Subcutaneous abdominal adipose tissue (tissue), 5 donors: ENCODE measurements at regions not wholly inside any gene's neighbourhood (a gene's known extent, or its start where the extent isn't known, plus 50 kb on each side); places are given as distances from the start of the nearest gene placed in this dataset.
A peak's percentile ranks its signal among the peaks of the same experiment; 100 is the strongest.

ENCODE experiments used
- H3K27ac ChIP-seq: one replicate; pipeline ENCODE4 v1.7.0; 2013; ENCODE audit warnings: low read depth, mild to moderate bottlenecking, inconsistent platforms, low read length, moderate library complexity
- H3K27me3 ChIP-seq, 5 donors: one replicate each; pipeline ENCODE4 v1.7.0; 2013; ENCODE audit warnings: low read length in 5 of 5, inconsistent platforms in 1 of 5; ENCODE audit not compliant: control insufficient read depth in 5 of 5, insufficient read depth in 4 of 5
- H3K36me3 ChIP-seq, 5 donors: one replicate each; pipeline ENCODE4 v1.7.0; 2013; ENCODE audit warnings: low read length in 5 of 5; ENCODE audit not compliant: control insufficient read depth in 5 of 5, insufficient read depth in 5 of 5
- H3K4me1 ChIP-seq, 5 donors: one replicate each; pipeline ENCODE4 v1.7.0; 2013; ENCODE audit warnings: low read length in 5 of 5, mild to moderate bottlenecking in 3 of 5, moderate library complexity in 1 of 5; ENCODE audit not compliant: control insufficient read depth in 5 of 5, insufficient read depth in 5 of 5
- H3K4me3 ChIP-seq, 5 donors: one replicate each; pipeline ENCODE4 v1.7.0; 2013; ENCODE audit warnings: low read length in 5 of 5, low read depth in 1 of 5
- H3K9ac ChIP-seq, 5 donors: one replicate each; pipeline ENCODE4 v1.7.0; 2013; ENCODE audit warnings: low read length in 5 of 5, mild to moderate bottlenecking in 4 of 5, moderate library complexity in 3 of 5
- H3K9me3 ChIP-seq, 5 donors: one replicate each; pipeline ENCODE4 v1.7.0; 2013; ENCODE audit warnings: low read length in 5 of 5; ENCODE audit not compliant: control insufficient read depth in 5 of 5
- donor health status: healthy.
- donor health status: healthy.
- donor health status: healthy.
- donor health status: healthy.
- donor health status: healthy.

GRCh38 chr21:41655259-41655658 is 111.6 kb downstream of the RIPK4 start:
- H3K4me3 ChIP-seq: no peak overlapping the region
- peaks cover 0 to 2% (median 0%) of the 10 kb centered on the region in 5 donors for H3K27me3 ChIP-seq
- H3K9me3 ChIP-seq: no peaks in the 10 kb centered on the region
- H3K9ac ChIP-seq: no peak overlapping the region
- peaks cover 4 to 28% (median 21%) of the 10 kb centered on the region in 5 donors for H3K4me1 ChIP-seq
- H3K27ac ChIP-seq: no peak overlapping the region
- no peaks in the 10 kb centered on the region for H3K36me3 ChIP-seq

DNA sequence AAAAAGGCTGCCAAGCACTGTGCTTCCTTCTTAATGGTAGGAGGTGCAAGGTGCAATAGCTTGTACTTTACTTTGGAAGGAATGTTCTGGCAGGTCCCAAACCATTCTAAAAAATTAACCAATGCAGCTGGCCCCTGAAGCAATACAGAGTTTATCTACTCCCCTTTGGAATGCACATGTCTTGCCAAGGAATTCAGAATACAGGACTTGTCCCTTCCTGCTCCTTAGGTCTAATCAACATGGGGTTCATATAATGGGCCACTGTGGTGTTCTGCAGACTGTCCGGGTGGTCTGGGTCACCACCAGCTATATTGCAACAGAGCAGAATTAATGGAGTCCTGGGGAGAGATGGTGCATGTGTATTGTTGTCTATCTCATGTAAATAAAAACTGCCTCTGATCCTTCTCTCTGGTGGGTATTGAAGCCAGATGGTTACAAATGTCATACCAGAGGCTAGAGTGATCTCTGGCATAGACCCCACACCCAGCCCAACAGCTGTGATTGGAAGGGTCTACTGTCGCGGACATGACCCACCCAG is 112.8 kb downstream of the RIPK4 start:
- Histone ChIP-seq H3K9me3 (no peaks in the 10 kb centered on the region), H3K36me3 (no peaks in the 10 kb centered on the region), H3K4me1 (peaks cover 4 to 23% (median 21%) of the 10 kb centered on the region in 5 donors), H3K27me3 (peaks cover 0 to 4% (median 0%) of the 10 kb centered on the region in 5 donors), H3K27ac (no peak overlapping the region), H3K4me3 (peak overlapping the region in 1 of 5 donors; percentile 13), H3K9ac (no peak overlapping the region)

- Histone ChIP-seq H3K9me3 (no peaks in the 10 kb centered on the region), H3K27me3 (peaks cover 0 to 4% (median 0%) of the 10 kb centered on the region in 5 donors), H3K9ac (no peak overlapping the region), H3K36me3 (no peaks in the 10 kb centered on the region), H3K27ac (no peak overlapping the region), H3K4me3 (peak overlapping the region in 1 of 5 donors; percentile 5), H3K4me1 (peaks cover 4 to 25% (median 21%) of the 10 kb centered on the region in 5 donors)
Observed at GRCh38 chr21:41653243-41653953, 113.5 kb downstream of the RIPK4 start.

- Histone ChIP-seq H3K27me3 (peaks cover 0 to 4% (median 0%) of the 10 kb centered on the region in 5 donors), H3K4me3 (no peak overlapping the region), H3K4me1 (peaks cover 4 to 26% (median 21%) of the 10 kb centered on the region in 5 donors), H3K27ac (no peak overlapping the region), H3K9me3 (no peaks in the 10 kb centered on the region), H3K36me3 (no peaks in the 10 kb centered on the region), H3K9ac (no peak overlapping the region)
Observed at GRCh38 chr21:41651830-41652229, 115.0 kb downstream of the RIPK4 start.

- Histone ChIP-seq H3K4me1 (peaks cover 4 to 26% (median 21%) of the 10 kb centered on the region in 5 donors), H3K9ac (no peak overlapping the region), H3K36me3 (no peaks in the 10 kb centered on the region), H3K27me3 (peaks cover 0 to 4% (median 0%) of the 10 kb centered on the region in 5 donors), H3K27ac (no peak overlapping the region), H3K4me3 (no peak overlapping the region), H3K9me3 (no peaks in the 10 kb centered on the region)
Observed at GRCh38 chr21:41651406-41651805, 115.4 kb downstream of the RIPK4 start.

DNA sequence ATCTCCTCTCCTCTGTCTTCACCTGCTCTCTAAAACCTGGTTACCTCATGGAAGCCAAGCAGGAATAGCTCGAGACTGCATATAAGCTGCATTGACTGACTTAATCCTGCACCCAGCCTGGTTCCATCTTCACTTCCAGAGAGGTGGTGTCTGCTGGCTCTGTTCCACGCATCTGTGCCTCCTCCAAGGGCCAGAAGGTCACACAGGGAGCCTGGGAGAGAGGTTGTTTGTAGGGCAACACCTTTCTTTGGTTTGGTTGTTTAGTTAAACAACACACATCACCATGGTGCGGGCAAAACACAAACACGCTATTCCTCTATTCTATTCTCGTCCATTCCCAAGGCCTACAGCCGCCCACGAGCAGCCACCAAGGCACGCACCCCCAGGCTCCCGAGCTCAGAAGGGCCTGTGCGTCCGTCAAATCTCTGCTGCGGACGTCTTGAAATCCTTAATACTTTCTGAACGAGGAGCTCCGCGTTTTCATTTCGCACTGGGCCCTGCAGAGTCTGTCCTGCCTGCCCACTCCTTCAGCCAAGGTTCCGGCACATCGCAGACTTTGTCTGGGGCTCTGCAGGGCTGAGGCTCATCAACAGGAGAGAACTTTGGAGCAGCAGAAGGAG is 116.2 kb downstream of the RIPK4 start:
- peaks cover 4 to 26% (median 21%) of the 10 kb centered on the region in 5 donors for H3K4me1 ChIP-seq
- no peak overlapping the region for H3K9ac ChIP-seq

DNA sequence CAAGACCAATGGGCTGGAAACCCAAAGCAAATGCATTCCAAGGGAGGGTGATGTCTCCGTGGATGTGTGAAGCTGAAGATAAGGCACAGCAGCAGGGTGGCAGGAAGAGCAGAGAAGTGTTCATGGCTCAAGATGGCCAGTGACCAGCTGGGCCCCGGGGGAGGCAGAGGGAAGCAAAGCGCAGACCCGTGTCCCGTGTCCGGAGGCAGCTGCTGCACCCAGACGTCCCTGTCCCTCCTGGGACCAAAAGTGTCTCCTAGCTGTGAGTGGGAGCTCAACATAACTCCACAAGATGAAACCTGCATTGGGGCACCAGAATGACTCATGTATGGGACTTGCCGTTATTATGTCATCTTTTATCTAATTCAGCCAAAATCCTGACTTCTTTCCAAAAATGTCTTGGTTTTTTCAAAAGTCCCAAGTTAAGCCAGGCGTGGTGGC is 118.2 kb downstream of the RIPK4 start:
- no peak overlapping the region for H3K27ac ChIP-seq
- H3K27me3 ChIP-seq: peaks cover 0 to 5% (median 0%) of the 10 kb centered on the region in 5 donors
- no peaks in the 10 kb centered on the region for H3K36me3 ChIP-seq
- peaks cover 0 to 18% (median 14%) of the 10 kb centered on the region in 5 donors for H3K4me1 ChIP-seq
- no peaks in the 10 kb centered on the region for H3K9me3 ChIP-seq
- no peak overlapping the region for H3K4me3 ChIP-seq
- no peak overlapping the region for H3K9ac ChIP-seq

More for the DNA sequence above, 116.2 kb downstream of the RIPK4 start:
- no peaks in the 10 kb centered on the region for H3K36me3 ChIP-seq
- H3K27me3 ChIP-seq: peaks cover 0 to 4% (median 0%) of the 10 kb centered on the region in 5 donors
- no peak overlapping the region for H3K4me3 ChIP-seq
- H3K9me3 ChIP-seq: no peaks in the 10 kb centered on the region
- no peak overlapping the region for H3K27ac ChIP-seq

DNA sequence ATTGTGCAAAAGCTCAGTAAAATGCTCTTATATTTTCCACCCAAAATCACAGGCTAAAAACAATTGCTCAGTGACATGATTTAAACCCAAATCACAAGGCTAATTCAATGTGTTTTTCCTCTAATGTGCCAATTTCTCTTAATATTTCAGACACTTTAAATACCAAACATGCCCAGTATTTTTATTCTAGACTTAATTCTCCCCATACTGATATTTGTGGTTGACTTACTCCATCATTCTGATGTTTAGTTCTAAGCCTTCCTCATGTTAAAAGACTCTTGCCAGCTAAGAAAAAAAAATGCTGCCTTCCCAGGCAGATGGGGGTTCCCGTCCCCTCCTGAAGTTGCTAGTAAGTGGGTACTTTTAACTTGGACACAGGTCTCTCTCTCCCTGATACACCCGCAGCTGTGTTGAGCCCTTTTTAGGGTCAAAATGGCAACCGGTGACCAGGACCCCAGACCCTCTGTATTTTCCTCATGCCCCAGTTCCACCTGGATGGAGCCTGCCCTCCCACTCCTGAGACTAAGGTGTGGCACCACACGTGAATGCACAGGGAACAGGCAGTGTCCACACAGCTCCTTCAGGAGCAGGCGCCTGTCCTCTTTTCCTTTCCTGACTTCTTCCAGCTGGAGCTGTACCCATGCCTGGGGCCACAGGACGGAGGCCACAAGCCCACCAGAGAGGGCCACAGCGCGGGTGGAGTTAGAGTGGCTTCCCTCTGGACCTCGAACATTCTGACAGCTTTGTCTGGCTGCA is 118.9 kb downstream of the RIPK4 start:
- Histone ChIP-seq H3K9ac (no peak overlapping the region), H3K27me3 (peaks cover 0 to 7% (median 0%) of the 10 kb centered on the region in 5 donors), H3K4me1 (peaks cover 0 to 15% (median 11%) of the 10 kb centered on the region in 5 donors), H3K27ac (no peak overlapping the region), H3K36me3 (no peaks in the 10 kb centered on the region), H3K4me3 (no peak overlapping the region), H3K9me3 (no peaks in the 10 kb centered on the region)

DNA sequence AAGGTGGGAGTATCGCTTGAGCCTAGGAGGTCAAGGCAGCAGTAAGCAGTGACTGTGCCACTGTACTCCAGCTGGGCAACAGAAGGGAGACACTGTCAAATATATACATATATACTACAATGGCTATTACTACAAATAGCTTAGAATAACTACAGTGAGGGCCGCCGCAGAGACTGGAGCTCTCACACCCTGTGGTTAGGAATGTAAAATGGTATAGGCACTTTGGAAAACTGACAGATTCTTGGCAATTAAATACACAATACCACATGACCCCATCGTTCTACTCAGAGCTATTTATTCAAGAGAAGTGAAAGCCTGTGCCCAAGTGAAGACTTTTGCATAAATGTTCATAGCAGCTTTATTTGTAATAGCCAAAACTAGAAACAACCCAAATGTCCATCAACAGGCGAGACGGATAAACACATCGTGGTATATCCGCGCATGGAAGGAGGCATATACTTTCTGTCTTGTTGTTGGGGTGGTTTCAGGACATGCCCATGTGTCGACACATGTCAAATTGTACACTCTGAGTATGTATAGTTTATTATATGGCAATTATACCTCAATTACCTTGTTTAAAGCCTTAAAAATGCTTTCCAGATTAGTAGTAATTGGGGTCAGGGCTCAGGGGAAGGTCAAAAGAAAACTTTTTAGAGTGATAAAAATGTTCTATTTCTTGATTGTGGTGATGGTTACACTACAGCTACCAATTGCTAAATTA is 123.4 kb downstream of the RIPK4 start:
- peaks cover 0 to 13% (median 2%) of the 10 kb centered on the region in 5 donors for H3K27me3 ChIP-seq
- H3K9ac ChIP-seq: no peak overlapping the region
- peaks cover 0 to 2% (median under 1%) of the 10 kb centered on the region in 5 donors for H3K9me3 ChIP-seq
- H3K4me1 ChIP-seq: peaks cover 0 to 20% (median 5%) of the 10 kb centered on the region in 5 donors
- H3K4me3 ChIP-seq: no peak overlapping the region
- no peak overlapping the region for H3K27ac ChIP-seq
- H3K36me3 ChIP-seq: no peaks in the 10 kb centered on the region
